DMS153 (cell line): ENCODE measurements at regions not wholly inside any gene's neighbourhood (a gene's known extent, or its start where the extent isn't known, plus 50 kb on each side); places are given as distances from the start of the nearest gene placed in this dataset.

Source experiments
- DNase-seq: peaks from one replicate; lab custom pipeline; 2025; lab: John Stamatoyannopoulos, UW

DNA sequence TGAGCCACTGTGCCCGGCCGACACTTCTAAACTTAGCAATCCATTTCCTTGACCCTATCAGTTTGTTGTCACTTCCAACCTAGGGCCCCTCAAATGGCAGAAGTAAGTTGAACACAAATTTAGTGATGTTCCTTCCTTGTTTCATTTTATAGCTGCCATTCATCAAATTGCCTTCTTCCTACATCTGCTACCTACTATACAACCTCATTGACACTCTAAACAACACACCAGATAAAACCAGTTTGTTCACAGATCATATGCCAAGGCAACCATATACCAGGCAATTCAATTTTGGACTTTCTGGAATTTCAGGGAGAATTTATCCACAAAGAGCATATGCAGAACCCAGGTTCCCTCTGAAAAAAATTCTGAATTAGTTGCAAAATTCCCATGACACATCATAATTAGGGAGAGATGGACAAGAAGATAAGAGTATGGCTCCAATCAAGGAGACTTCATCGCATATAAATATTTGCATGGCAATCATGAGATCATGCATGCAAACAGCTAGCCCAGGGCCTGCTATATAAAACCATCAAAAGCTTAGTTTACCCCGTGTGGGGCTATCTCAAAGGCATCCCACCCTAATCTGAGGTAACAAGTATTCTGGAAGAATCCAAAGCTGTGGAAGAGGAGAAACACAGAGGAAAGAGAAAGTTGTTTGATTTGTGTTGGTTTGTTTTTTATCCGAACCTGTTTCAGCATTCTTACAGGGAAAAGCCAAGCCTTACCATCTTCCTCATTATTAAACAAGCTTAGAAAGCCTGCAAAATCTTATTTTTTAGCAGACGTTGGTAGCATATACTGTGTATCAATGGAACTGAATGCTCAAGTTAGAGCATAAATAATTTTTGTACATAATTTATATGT lies 132.8 kb upstream of the TNFAIP3 start:
- DNase-seq = no peak

DNA sequence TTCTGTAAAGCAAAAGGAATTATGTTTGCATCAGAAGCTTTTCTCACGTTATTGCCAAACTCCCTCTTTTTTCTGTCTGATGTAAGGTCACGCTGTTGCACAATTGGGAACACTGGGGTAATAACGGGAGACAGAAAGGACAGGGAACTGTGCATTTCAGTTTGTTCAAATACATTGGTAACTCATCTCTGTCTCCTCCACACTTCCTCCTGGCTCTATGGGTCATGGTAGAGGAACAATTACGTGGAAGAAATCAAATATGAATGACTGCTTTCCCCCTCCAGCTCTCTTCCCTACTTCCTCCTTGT lies 132.2 kb upstream of the TNFAIP3 start:
- no peak for DNase-seq

DNA sequence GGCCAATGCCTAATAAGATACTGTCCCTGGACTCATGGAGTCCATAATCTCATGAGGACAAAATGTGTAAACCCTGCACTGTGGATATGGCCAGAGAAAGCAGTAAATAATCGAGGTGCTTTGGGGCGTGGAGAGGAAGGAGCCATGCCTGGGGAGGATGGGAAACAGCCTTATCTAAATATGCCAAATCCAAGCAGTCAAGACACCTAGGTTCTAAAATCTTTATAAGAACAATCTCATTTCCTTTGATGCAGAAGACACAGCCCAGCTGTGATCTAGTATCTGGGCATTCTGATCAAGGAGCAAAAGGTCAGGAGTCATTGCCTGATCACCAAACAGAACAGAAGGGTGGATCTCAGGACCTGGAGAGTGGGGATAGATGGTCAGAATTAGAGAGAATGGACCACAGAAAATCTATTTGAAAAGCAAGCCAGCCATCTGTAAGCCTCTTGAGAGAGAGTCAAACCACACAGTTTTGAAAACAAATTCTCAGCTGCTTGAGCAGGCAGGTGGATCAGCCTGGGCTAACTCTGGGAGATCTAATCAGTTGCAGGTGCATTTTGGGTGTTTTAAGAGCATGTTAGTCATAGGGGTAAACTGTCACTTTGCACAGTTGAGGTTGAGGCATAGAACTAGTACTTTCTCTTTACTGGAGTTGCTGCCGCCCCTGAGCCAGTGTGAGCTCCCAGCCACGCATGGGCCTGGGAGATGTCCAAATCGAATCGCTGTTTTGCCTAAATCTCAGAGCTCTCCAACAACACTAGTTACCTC lies 130.8 kb upstream of the TNFAIP3 start:
- DNase-seq = no peak

DNA sequence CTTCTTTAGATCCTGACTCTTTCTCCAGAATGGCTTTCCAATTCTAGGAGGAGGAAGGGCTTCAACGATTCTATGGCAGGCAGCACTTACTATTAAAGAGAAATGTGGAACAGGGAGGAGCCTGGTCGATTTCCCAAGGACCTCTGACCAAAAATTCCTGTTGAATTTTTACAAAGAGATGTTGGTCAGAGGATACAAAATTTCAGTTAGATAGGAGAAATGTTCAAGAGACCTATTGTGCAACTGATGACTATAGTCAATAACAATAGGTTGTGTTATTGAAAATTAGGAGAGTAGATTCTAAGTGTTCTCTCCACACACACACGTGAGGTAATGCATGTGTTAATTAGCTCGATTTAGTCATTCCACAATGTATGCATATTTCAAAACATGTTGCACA lies 130.1 kb upstream of the TNFAIP3 start:
- DNase-seq = no peak

DNA sequence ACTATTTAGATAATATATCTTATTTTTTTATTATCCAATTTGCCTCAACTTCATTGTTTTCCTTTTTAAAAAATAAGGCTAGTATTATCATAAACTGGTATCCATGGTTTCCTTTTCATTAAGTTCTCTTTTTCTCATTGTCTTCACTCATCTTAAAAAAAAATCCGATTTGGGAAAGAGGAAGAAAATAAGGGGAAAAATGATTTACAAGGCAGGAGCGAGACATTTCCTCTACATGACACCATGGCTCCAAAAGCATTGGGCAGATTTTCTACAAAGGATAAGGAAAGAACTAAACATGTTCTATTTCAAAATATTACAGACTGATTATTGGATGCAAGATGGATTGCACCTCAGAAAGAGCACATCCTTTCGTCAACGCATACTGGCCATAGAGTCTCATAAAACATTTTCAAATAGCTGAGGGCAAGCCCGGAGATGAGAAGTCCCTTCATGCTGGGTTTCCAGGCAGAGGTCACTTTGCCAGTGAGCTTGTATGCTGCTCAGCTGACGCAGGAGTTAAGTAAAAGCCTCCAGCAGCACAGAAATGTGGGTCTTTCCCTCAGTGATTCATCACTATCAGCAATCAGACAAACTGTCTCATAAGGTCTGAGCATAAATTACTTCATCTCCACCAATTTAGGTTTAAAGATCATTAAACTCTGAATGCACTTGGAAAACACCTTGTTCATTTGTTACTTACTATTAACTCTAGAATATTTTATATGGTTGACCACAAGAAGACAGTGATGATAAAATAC lies 129.0 kb upstream of the TNFAIP3 start:
- no peak for DNase-seq

DNA sequence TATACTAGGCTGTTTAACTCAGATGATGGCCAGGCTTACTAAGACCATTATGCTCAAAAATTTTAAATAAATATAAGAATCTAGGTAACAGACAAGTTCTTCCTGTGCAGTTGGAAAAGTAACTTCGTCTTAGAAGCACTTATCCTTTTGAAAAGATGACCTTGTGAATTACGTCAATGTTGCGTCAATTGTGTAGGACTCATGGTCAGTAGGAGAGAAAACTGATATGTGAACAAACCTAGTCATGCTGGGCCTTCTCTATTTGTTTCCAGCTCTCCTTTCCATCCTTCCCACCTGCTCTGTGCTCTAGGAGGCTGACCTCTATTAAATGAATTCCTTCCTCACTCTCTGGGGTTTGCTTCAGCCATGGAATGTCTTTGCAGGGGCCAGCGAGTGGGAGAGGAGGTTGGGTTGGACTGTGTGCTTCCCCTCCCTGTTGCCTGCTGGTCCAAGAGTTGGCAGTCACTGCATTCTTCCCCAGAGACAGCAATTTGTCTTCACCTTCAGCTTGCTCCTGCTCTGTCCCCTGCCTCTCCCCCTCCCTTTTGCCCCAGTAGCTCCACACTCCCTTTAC lies 128.0 kb upstream of the TNFAIP3 start:
- DNase-seq = no peak

DNA sequence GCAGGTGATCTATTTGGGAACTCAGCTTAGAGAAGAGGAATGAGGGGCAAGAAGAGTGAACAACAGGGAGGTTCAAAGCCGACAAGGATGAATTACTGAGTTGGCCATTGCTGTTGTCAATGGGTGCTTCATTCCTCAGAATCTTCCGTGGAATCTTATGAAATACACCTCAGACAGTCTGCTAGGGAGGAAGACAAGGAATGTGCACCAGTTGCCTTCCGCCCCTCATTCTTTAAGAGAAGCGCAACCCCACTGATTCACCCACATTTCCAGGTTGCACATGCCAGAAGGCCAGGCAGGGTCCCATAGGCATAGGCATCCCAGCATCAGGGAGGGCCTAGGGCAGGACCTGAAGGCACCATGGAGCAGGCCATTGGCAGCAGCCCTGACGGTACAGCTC lies 127.5 kb upstream of the TNFAIP3 start:
- DNase-seq = no peak

DNA sequence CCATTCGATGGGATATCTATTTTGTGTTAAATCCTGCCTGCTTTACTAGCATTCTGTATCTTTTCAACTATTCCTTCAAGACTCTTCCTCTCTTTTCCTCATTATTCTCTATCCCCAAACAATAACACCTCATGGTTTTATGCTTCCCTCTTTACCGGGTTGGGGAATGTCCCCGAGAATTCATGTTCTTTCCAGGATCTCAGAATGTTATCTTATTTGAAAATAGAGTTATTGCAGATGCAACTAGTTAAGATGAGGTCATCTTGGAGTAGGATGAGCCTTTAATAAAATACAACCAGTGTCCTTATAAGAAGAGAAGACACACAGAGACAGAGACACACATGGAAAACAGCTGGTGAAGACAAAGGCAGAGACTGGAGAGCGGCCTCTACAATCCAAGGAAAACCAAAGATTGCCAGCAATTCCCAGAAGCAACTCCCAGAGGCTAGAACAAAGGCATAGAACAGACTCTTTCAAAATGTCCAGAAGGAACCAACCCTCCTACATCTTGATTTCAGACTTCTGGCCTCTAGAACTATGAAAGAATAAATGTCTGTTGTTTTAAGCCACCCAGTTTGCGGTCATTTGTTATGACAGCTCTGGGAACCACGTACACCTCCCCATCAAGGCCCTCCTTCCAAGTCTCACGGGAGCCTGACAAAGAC lies 126.8 kb upstream of the TNFAIP3 start:
- DNase-seq = no peak

DNA sequence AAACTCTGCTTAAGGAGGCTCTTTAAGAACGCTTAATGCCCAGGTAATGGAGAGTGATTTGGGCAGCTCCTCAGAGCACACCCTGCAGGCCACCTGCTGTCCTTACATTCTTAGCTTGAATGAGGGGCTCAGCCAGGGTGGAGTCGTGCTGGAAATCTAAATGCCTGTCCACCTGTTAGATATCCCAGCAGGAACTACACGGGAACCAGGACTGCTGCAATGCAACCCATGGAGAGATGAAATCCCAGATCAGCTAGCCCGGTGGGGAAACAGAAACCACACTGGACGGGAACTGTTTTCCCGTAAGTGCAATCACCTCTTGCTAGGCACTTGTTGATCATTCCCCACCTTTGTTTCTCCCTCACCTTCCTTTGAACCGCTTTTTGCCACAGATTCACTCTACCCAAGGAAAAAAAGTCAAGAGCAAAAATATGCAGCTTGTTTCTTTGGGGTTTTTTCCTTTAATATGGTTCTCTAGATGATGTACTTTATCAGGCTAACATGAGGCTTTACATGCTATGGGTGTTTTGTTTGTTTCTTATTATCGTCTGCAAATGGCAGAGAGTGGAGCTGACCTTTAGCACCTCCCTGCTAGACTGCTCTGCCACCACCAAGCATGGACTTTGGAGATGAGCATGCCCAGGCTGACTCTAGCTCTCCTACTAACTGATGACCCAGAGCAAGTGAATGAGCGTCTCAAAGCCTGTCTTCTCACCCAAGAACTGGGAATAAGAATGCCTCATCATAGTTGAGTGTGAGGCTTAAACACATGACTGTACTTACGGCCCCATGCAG lies 125.9 kb upstream of the TNFAIP3 start:
- no peak for DNase-seq

DNA sequence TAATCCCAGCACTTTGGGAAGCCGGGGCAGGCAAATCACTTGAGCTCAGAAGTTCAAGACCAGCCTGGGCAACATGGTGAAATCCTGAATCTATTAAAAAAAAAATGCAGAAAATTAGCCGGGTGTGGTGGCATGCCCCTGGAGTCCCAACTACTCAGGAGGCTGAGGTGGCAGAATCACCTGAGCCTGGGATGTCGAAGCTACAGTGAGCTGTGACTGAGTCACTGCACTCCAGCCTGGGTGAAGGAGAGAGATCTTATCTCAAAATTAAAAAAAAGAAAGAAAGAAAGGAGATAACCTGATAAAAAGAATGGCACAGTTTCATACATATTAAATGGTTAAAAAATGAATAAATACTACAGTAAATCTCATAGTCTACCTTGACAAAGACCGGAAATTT lies 123.6 kb upstream of the TNFAIP3 start:
- no peak for DNase-seq

DNA sequence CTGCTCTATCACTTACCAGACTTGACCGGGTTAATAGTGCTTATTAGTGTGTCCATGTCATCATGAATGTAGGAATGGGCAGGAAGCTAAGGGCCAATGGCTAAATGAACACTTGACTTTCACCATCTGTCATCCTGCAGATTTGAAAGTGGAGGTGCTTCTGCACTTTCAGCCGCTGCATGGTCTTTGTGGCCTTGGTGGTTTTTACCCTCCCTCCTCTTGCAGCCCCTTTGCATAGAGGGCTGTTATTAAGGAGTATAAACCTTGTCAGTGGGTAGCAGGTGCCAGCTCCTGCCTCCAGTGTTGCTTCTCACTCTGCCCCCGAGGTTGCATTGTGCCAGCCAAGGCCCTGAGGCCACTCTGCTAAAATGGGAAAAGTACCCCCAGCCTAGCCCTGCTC lies 122.2 kb upstream of the TNFAIP3 start:
- no peak for DNase-seq

DNA sequence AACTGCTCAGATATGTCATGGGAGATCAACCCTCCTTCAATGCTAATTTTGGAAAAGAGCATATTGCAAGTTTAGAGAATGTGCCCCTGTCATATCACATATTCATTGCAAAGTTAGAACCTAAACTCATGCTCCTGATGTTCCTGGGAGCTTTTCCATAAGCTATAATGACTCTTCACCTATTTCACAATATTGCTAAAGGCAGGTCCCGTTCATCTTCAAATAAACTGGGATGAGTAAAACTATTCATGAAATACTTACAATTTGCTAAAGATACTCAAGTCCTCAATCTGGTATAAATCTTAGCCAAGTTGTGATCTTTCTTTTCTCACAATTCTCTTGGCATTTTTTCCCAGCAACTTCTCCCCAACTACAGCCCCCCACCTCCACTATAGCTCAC lies 121.7 kb upstream of the TNFAIP3 start:
- DNase-seq = no peak

DNA sequence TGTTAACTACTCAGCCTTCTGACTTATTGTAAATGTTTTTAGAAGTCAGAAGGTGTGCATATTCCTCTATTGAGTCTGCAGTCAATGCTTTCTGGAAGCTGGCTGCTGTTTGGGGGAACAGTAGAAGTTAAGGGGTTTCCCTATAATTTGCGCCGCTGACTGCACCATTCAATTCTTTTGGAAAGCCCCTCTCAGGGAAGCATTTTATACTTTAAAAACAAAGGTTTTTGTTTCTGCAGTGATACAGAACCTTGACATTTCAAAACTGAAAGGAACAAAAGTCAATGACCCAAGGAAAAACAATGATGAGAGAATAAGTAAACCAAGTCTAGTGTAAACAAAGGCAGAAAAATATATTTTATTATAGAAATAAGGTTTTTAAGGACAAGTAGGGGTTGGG lies 120.8 kb upstream of the TNFAIP3 start:
- no peak for DNase-seq

DNA sequence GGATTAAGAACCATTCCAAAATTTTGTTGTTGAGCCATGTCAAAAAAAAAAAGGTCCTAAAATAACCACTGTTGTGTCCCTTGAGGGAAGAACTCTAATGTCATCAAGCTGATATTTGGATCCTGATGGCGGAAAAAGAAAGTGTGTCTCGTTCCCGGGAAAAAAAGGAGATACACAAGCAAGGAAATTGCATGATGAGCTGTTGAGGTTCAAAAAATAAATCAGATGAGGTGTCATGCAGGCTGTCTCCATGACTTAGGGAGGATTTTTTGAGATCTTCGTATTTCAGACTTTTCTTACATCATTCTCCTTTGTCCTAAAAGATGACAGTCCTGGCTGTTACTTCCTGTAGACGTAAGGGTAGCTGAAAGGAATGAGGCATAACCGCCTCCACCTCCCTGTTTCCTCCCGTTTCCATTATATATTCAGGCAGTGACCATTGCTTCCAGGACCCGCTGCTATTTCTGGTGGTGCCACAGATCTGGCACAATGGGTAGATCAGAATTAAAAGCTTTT lies 117.3 kb upstream of the TNFAIP3 start:
- DNase-seq = no peak

DNA sequence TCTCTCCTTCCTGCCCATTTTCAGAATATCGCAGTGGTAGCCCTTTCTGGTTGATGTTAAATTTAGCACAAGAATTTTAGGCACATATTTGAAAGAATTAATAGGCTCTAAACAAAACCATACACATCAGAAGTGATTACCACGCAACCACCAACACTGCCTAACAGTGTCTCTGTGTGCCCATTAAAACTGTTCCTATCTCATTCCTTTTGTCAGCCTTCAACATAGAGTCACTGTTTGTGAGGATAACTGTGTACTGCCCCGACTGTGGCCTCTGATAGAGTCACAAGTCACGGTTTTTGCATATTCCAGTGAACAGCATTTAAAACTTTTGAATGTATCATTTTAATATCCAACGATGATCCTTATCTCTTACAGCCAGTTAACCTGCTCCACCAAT lies 116.8 kb upstream of the TNFAIP3 start:
- DNase-seq = no peak

DNA sequence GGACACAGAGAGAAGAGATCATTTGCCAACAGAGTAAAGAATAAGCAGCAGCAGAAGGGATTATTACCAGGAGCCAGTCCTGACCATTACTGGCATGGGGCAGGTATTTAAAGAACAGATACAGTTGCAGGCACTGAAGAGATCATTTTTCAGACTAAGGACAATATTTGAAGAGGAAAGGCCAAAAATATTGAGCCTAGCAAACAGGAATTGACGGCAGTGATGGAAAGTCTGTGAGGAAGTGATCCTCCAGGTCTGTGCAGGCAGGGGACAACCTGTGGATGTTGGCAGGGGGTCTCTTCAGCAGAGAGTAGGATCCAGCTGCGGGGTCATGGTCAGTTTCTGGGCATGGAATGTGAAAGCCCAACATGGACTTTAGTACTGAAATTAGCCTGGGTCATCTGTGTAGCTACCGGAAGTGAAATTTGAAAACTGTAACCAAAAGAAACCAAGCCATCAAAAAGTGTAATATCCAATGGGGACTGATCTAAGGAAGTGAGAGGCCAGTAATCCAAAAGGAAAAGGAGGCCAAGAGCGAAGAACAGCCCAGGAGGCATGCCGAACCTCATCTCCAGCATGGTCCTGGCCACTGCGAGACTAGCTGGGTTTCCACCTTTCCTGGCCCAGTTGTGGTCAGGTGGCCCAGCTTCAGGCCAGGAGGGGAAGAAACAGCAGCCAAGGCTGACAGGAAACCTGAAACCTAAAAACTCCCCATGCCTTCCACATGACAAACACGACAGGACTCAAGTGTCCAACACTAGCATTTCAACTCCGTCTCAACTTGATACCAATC lies 115.1 kb upstream of the TNFAIP3 start:
- DNase-seq = no peak

DNA sequence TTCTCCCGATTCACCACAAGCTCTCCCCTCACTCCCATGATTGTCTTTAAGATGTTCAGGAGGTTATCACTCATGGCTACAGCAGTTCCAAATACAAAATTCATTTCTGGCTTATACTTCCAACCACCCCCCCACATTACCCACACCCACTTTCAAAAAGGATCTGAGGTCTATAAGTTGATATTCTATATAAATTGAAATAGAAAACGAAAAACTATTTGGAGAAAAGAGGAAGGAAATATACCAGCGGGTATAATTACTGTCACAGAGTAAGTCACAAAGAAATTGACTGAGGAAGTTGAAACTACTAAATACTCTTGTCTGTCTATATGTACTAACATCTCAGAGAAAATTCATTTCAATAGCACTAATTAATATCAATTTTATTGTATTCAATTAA lies 112.7 kb upstream of the TNFAIP3 start:
- DNase-seq = no peak

DNA sequence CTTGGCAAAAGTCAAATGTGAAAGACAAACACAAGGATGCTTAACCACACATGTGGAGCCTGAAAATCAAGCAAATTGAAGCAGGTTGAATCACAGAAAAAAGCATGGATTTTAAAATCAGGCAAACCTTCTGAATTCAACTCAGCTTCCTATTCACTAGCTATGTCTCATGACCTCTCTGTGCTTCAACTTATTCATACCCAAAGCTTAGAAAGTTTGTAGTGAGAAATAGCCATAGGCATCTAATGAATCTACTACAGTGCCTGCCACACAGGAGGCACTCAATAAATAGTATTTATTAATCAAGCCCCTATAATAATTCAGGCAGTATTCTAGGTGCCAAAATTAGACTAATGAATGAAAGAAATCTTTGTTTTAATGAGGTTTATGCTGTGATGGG lies 112.2 kb upstream of the TNFAIP3 start:
- DNase-seq = no peak

DNA sequence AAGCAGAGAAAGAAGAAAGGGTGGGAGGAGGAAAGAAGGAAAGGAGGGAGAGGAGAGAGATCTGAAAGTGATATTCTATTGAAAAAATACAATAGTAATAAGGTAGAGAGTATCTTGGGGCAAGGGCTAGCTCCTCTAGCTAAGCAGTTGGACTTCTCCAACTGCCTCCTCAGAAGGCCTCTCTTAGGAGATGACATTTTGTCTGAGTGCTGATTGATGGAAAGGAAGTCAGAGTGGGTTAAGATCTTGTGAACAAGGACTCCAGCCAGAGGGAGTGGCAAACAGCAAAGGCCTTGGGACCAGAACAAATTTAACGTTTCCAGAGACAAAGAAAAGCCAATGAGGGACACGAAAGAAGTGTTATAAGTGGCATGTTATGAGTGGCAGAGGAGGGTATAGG lies 111.8 kb upstream of the TNFAIP3 start:
- no peak for DNase-seq

DNA sequence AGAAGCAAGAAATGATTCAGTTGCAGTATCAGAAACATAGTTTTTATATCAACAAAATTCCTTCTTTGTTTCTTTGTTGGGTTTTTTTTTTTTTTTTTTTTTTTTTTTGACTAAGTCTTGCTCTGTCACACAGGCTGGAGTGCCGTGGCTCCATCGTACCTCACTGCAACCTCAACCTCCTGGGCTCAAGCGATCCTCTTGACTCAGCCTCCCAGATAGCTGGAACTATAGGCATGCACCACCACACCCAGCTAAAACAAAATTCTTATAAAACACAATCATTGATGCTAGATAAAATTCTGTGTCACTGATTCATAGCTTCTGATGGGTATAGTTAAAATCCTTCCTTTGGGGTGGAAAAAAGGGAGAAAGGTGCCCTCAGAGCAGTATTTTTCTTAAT lies 110.3 kb upstream of the TNFAIP3 start:
- DNase-seq = no peak
